ENCODE measurements at regions not wholly inside any gene's neighbourhood (a gene's known extent, or its start where the extent isn't known, plus 50 kb on each side); places are given as distances from the start of the nearest gene placed in this dataset.

- TF ChIP-seq CTCF (IDR thresholded peaks at IDR 0.05) (no peak), POLR2A (IDR thresholded peaks at IDR 0.05) (no peak)
These were observed 102.6 kb upstream of the TNR start for GRCh38 chr1:175845985-175846384.
